D721Med (cell line): ENCODE measurements at regions not wholly inside any gene's neighbourhood (a gene's known extent, or its start where the extent isn't known, plus 50 kb on each side); places are given as distances from the start of the nearest gene placed in this dataset.

Source experiments
- DNase-seq: peaks from one replicate; pipeline ENCODE4 v3.0.0; 2011; ENCODE audit warnings: low spot score; ENCODE audit not compliant: insufficient read length
- FAIRE-seq: peaks from 2 replicates; lab custom pipeline; 2011; peaks lifted over from hg19 to GRCh38; lab: Jason Lieb, UNC
- CTCF ChIP-seq: IDR thresholded peaks from 2 replicates; pipeline ENCODE4 v1.5.1; 2012; ENCODE audit warnings: mild to moderate bottlenecking, control low read depth; ENCODE audit not compliant: insufficient read depth; ENCODE audit errors: missing control alignments

- TF ChIP-seq CTCF: no peak
- no peak for DNase-seq
- no peak for FAIRE-seq
Observed at GRCh38 chr6:134495890-134496248, 178.0 kb upstream of the SGK1 start.

- FAIRE-seq: no peak
- no peak for TF ChIP-seq CTCF
Observed at GRCh38 chr6:134495203-134495889, 177.4 kb upstream of the SGK1 start.

GRCh38 chr6:134493789-134494188, 175.9 kb upstream of the SGK1 start:
- TF ChIP-seq CTCF: no peak
- DNase-seq (no peak), FAIRE-seq (no peak)

More at GRCh38 chr6:134495203-134495889, 177.4 kb upstream of the SGK1 start:
- DNase-seq: no peak

GRCh38 chr6:134491477-134491876, 173.6 kb upstream of the SGK1 start:
- DNase-seq (no peak), FAIRE-seq (no peak)
- no peak for TF ChIP-seq CTCF

GRCh38 chr6:134482593-134483270, 164.8 kb upstream of the SGK1 start:
- no peak for TF ChIP-seq CTCF
- DNase-seq (no peak), FAIRE-seq (no peak)

GRCh38 chr6:134481966-134482365, 164.1 kb upstream of the SGK1 start:
- TF ChIP-seq CTCF: no peak
- no peak for FAIRE-seq
- no peak for DNase-seq

- TF ChIP-seq CTCF: no peak
- DNase-seq: no peak
- FAIRE-seq: no peak
Observed at GRCh38 chr6:134480593-134480992, 162.7 kb upstream of the SGK1 start.
